Right lobe of liver (tissue), 4 donors: ENCODE measurements at regions not wholly inside any gene's neighbourhood (a gene's known extent, or its start where the extent isn't known, plus 50 kb on each side); places are given as distances from the start of the nearest gene placed in this dataset.

Source experiments
- CTCF ChIP-seq, 4 donors: fragments of 200-600 bp in 3 of 4; fragments of 450-650 bp in 1 of 4; IDR thresholded peaks; one replicate each; pipeline versions ENCODE4 v1.5.1 to v1.8.0; 2016 to 2022; ENCODE audit warnings: antibody characterized with exemption in 4 of 4, mild to moderate bottlenecking in 2 of 4
- POLR2A ChIP-seq: fragments of 450-650 bp; IDR thresholded peaks from one replicate; pipeline ENCODE4 v1.6.1; 2017; ENCODE audit warnings: antibody characterized with exemption, mild to moderate bottlenecking
- donor health status: DM: no; HTN: no; CAD: no.
- donor health status: DM: no; HTN: no; CAD: no.
- donor health status: DM: no; HTN: yes; CAD: no.

- TF ChIP-seq CTCF (IDR thresholded peaks at IDR 0.05) (no peak), POLR2A (no peak)
These were observed 731.0 kb downstream of the SLITRK1 start for GRCh38 chr13:83151308-83151660.
